GM03348 (cell line): ENCODE measurements at regions not wholly inside any gene's neighbourhood (a gene's known extent, or its start where the extent isn't known, plus 50 kb on each side); places are given as distances from the start of the nearest gene placed in this dataset.
"Not testable (repeated sequence)": the region's sequence is repeated elsewhere in the genome, so short reads cannot be mapped to it uniquely, and the experiment has no call there.

Experiments
- DNase-seq: peaks from one replicate; pipeline ENCODE4 v3.0.0; 2012; ENCODE audit warnings: low spot score

- no peak for DNase-seq
Observed at GRCh38 chr5:53368516-53368915, 111.9 kb upstream of the FST start.

DNA sequence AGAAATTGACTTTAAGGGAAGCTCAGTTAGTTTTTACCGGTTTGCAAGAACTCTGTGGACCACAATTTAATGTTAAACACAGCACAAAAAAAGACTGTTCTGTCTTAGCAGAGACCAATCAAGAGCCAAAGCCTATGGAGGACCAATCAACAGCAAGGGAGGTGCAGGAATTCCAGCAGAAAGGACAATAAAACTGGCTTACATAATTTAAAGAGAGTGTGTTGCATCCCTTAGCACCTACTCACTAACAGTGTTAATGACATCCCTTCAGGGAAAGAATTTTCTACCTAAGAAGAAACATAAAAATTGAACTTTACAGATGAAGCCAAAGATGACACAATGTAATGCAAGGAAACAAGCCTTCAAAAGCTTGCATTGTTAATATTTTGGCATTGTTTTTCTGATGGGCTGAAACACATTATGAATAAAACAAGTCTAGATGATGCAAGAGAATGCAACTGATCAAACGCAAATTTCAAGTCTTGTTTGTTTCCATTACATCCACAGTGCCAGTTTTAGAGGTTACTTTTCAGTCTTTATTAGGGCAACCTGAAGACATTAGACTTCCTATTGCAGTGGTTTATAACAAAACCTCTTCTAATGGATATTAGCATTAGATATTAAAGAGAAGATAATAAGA is 111.3 kb upstream of the FST start:
- no peak for DNase-seq

DNA sequence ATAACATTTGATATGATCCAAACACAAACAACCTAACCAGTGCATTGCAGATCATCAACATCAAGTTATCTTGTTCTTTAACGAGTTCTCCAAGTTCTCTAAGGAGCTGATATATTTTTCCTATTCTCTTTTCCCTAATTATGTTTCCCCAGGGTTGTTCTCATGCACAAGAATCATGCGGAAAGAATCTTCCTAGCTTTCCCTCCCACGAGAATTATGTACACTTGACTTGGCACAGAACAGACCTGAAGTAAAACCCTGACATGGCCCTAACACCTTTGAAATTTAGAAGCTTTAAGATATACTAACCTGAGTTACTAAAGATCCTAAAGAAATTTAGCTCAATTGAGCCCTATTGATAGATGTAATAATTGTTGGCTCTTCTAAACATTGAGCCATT is 110.7 kb upstream of the FST start:
- no peak for DNase-seq

GRCh38 chr5:53373451-53374158 is 106.8 kb upstream of the FST start:
- no peak for DNase-seq

GRCh38 chr5:53376853-53377252 is 103.6 kb upstream of the FST start:
- DNase-seq, result no peak

- DNase-seq, result no peak
Observed at GRCh38 chr5:53378190-53378589, 102.2 kb upstream of the FST start.

DNA sequence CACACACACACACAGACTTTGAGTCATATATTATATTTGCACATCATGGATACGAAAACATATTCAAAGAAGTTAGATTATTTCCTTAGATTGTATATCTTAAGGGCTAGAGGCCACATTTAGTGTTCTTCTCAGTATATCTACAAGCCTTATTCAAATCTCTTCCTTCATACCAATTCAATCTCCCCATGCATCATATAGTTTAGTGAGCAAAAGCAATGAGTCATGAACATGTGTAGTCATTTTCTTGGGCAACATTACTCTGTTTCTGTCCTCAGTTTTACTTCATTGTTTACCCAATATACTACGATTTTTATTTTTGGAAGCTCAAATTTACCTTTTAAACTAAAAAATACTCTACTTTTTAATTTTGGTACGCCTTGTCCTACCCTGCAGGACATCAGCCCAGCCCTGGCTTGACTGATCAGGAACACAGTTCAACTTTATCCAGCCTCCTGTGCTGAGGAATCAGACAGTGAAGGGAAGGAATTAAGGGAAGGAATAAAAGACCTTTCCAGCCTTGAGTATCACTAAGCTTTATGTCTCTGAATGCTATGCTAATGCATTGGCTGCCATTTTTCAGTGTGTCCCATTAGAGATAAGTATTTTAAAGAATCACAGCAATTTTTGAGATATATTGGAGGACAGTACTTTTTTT is 101.7 kb upstream of the FST start:
- DNase-seq, result peak; percentile 43

DNA sequence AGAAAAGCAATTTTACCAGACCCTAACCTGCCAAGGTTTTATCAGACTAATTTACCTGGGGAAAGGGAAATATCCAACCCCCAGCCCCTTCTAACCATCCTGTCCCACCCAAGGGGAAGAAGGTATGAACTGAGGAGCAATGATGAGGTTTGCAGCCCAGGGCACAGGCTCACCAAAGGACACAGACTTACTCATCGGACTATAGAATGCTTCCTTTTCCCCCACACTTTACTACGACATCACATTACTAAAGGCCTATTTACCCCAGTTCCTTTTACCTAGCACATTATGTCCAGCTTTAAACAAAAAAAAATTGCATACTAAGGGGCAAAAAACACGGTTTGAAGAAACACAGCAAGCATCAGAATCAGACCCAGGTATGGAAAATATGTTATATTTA is 94.1 kb upstream of the FST start:
- no peak for DNase-seq

DNA sequence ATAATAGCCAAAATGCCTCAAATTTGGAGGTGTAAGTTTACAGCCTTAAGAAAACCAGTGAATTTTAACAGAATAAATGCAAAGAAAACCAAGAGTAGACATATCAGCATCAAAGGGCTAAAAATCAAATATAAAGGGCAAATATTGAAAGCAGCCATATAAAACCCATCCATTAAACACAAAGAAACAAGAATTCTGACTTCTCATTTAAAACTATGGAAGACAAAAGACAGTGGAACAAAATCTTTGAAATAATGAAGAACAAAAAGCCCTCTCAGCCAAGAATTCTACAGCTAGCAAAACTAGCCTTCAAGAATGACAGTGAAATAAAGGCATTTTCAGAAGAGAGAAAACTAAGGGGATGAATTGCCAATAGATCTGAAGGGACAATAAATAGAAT is 91.3 kb upstream of the FST start:
- DNase-seq, result no peak

DNA sequence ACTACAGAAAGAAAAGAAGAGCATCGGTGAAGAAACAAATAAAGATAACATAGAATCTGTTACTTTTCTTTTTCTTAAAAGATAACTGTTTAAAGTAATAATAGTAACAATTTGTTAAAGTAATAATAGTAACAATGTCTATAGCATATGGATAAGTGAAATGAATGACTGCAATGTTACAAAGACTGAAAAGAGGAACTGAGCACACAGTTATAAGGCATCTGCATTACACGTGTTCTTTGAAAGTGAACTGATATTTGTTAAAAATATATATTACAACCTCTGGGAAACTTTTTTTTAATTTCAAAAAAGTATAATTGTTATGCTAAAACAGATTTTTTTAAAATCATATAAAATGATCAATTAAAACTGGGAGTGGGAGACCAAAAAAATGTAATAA is 88.4 kb upstream of the FST start:
- DNase-seq, result no peak

DNA sequence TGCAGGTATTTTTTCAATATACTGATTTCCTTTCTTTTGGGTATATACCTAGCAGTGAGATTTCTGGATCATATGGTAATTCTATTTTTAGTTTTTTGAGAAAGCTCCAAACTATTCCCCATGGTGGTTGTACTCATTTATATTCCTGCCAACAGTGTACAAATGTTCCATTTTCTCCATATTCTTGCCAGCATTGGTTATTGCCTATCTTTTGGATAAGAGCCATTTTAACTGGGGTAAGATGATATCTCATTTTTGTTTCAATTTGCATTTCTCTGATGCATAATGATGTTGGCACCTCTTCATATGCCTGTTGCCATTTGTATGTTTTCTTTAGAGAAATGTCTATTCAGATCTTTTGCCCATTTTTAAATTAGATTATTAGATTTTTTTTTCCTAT is 85.6 kb upstream of the FST start:
- no peak for DNase-seq

DNA sequence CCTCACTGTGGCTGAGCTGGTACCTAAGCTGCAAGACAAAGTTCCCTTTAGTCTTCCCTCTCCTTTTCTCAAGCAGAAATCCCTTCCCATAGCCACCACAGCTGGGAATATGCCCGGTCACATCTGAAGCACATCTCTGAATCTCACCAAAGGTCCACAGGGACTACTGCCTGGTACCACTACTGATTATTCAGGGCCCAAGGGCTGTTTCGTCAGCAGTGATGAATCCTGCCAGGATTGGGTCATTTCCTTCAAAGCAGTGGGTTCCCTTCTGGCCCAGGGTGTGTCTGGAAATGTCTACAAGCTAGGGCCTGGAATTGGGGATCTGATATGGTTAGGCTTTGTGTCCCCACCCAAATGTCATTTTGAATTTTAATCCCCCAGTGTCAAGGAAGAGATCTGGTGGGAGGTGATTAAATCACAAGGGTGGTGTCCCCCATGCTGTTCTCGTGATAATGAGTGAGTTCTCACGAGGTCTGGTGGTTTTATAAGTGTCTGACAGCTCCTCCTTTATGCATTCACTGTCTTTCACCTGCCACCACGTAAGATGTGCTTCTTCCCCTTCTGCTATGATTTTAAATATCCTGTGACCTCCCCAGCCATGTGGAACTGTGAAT is 83.2 kb upstream of the FST start:
- no peak for DNase-seq

DNA sequence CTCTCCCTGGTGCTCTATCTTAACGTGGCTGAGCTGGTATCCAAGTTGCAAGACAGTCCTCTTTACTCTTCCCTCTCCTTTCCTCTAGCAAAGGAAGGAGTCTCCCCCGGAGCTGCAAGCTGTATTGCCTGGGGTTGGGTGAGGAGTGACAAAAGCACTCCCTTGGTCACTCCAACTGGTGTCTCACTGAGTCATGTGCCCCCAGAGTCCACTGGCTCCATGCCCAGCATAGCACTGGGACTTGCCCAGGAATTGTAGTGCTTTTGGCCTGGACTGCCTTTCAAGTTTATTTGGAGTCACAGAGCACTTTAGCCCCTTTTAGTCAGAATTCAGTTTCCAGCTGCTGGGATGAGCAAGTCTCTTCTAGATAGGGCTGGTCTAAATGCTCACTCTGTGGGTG is 82.6 kb upstream of the FST start:
- peak; percentile 8 for DNase-seq

- DNase-seq, result peak; percentile 29
Observed at GRCh38 chr5:53399926-53400697, 80.3 kb upstream of the FST start.

- DNase-seq, result no peak
Observed at GRCh38 chr5:53403291-53403690, 77.1 kb upstream of the FST start.

- DNase-seq, result no peak
Observed at GRCh38 chr5:53403758-53404157, 76.7 kb upstream of the FST start.

DNA sequence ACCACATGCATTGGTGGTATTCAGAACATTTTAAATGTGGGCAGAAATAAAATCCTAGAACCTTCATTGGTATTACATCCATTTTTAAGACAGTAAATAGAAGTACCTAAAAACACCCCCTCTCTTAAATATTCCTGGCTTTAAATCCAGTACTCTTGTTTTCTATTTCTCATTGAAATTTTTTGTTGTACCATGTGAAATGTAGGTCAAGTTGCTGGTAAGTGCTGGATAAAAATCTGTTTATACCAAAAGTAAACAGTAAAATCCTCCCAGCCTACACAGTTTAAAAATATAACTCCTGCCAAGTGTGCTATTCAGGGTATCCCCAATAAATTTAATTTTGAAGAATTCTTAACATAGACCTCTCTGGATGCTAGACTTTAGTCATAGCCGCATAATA is 75.0 kb upstream of the FST start:
- no peak for DNase-seq

- DNase-seq, result peak; percentile 50
Observed at GRCh38 chr5:53406630-53407316, 73.7 kb upstream of the FST start.

GRCh38 chr5:53407373-53407772 is 73.1 kb upstream of the FST start:
- DNase-seq, result peak; percentile 36

- no peak for DNase-seq
Observed at GRCh38 chr5:53411388-53411787, 69.0 kb upstream of the FST start.

GRCh38 chr5:53412499-53412898 is 67.9 kb upstream of the FST start:
- not testable (repeated sequence) for DNase-seq
